IPS-18a (cell line): ENCODE measurements at regions not wholly inside any gene's neighbourhood (a gene's known extent, or its start where the extent isn't known, plus 50 kb on each side); places are given as distances from the start of the nearest gene placed in this dataset.

Source experiments
- H3K27ac ChIP-seq: one replicate; pipeline ENCODE4 v1.5.1; 2013; ENCODE audit warnings: low read length
- H3K27me3 ChIP-seq: one replicate; pipeline ENCODE4 v1.6.1; 2013; ENCODE audit warnings: mild to moderate bottlenecking, low read length; ENCODE audit not compliant: control insufficient read depth, insufficient read depth
- H3K36me3 ChIP-seq: one replicate; pipeline ENCODE4 v1.6.1; 2013; ENCODE audit warnings: low read depth, low read length; ENCODE audit not compliant: control insufficient read depth
- H3K4me1 ChIP-seq: one replicate; pipeline ENCODE4 v1.6.1; 2013; ENCODE audit warnings: low read depth, low read length; ENCODE audit not compliant: control insufficient read depth
- H3K4me3 ChIP-seq: one replicate; pipeline ENCODE4 v1.5.1; 2013; ENCODE audit warnings: low read length
- H3K9ac ChIP-seq: one replicate; pipeline ENCODE4 v1.6.1; 2013; ENCODE audit warnings: mild to moderate bottlenecking, low read length, moderate library complexity
- H3K9me3 ChIP-seq: one replicate; pipeline ENCODE4 v1.6.1; 2013; ENCODE audit warnings: low read depth, low read length; ENCODE audit not compliant: control insufficient read depth

GRCh38 chr22:49190816-49191505 is 636.7 kb downstream of the BRD1 start:
- H3K9ac ChIP-seq: no peak overlapping the region
- H3K4me3 ChIP-seq: no peak overlapping the region
- no peaks in the 10 kb centered on the region for H3K9me3 ChIP-seq
- H3K4me1 ChIP-seq: no peaks in the 10 kb centered on the region
- H3K27ac ChIP-seq: no peak overlapping the region
- no peaks in the 10 kb centered on the region for H3K36me3 ChIP-seq
- no peaks in the 10 kb centered on the region for H3K27me3 ChIP-seq

- H3K9ac ChIP-seq: no peak overlapping the region
- no peak overlapping the region for H3K4me3 ChIP-seq
- H3K36me3 ChIP-seq: no peaks in the 10 kb centered on the region
- H3K9me3 ChIP-seq: no peaks in the 10 kb centered on the region
- H3K4me1 ChIP-seq: no peaks in the 10 kb centered on the region
- no peaks in the 10 kb centered on the region for H3K27me3 ChIP-seq
- H3K27ac ChIP-seq: no peak overlapping the region
Observed at GRCh38 chr22:49189871-49190270, 637.8 kb downstream of the BRD1 start.

DNA sequence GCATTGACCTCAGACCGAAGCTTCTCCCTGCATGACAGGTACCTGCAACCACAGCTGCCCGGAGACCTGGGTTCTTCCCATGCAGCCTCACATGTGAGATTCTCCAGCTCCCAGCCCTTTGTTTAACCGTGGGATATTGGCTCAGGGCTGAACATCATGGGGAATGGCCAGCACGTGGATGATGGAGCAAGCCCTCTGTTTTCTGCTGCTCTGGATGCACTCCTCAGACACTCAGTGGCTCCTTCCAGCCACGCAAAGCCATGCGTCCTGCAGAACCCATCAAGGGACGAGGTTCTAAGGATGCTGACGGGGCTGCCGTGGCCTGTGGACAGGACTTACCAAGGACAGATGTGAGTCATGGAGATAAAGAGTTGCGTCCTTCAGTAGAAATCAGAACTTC is 639.1 kb downstream of the BRD1 start:
- Histone ChIP-seq H3K36me3 (no peaks in the 10 kb centered on the region), H3K4me1 (no peaks in the 10 kb centered on the region), H3K27me3 (no peaks in the 10 kb centered on the region), H3K9me3 (no peaks in the 10 kb centered on the region), H3K9ac (no peak overlapping the region), H3K27ac (no peak overlapping the region), H3K4me3 (no peak overlapping the region)

- Histone ChIP-seq H3K4me1 (no peaks in the 10 kb centered on the region), H3K27me3 (no peaks in the 10 kb centered on the region), H3K4me3 (no peak overlapping the region), H3K9ac (no peak overlapping the region), H3K36me3 (no peaks in the 10 kb centered on the region), H3K27ac (no peak overlapping the region), H3K9me3 (no peaks in the 10 kb centered on the region)
Observed at GRCh38 chr22:49188091-49188490, 639.6 kb downstream of the BRD1 start.

DNA sequence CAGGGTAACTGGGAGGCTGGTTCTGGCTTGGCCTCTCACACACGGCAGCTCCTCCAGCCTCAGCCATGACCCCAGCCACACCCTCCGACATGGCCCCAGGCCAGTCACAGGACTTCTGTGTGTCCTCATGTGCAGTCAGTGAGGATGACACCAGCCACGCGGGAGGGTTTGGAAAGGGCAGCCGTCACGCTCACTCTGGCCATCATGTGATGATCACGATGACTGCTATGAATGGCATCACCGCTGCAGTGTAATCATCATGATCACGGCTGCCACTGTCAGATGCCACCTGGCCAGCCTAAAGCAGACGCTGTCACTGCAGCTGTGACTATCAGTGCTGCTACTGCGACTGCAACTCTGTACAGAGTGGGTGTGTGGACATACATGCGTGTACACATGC is 640.9 kb downstream of the BRD1 start:
- no peak overlapping the region for H3K27ac ChIP-seq
- no peak overlapping the region for H3K9ac ChIP-seq
- H3K27me3 ChIP-seq: no peaks in the 10 kb centered on the region
- H3K4me1 ChIP-seq: no peaks in the 10 kb centered on the region
- no peak overlapping the region for H3K4me3 ChIP-seq
- no peaks in the 10 kb centered on the region for H3K36me3 ChIP-seq
- H3K9me3 ChIP-seq: no peaks in the 10 kb centered on the region

DNA sequence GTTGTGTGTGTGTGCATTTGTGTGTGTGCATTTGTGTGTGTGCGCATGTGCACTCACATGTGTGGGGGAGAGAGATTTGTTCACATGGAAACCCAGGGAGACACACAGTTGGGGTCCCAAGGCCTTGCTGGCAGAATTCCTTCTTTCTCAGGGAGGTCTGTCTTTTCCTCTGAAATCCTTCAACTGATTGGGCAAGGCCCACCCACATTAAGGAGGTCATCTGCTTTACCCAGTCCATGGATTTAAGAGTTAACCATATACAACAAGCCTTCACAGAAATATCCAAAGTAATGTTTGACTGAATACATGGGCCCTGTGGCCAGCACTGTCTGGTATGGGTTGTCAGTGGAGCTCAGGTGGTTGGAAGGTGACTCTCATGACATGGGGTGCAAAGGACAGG is 641.4 kb downstream of the BRD1 start:
- Histone ChIP-seq H3K27me3 (no peaks in the 10 kb centered on the region), H3K9ac (no peak overlapping the region), H3K27ac (no peak overlapping the region), H3K4me1 (no peaks in the 10 kb centered on the region), H3K36me3 (no peaks in the 10 kb centered on the region), H3K4me3 (no peak overlapping the region), H3K9me3 (no peaks in the 10 kb centered on the region)

DNA sequence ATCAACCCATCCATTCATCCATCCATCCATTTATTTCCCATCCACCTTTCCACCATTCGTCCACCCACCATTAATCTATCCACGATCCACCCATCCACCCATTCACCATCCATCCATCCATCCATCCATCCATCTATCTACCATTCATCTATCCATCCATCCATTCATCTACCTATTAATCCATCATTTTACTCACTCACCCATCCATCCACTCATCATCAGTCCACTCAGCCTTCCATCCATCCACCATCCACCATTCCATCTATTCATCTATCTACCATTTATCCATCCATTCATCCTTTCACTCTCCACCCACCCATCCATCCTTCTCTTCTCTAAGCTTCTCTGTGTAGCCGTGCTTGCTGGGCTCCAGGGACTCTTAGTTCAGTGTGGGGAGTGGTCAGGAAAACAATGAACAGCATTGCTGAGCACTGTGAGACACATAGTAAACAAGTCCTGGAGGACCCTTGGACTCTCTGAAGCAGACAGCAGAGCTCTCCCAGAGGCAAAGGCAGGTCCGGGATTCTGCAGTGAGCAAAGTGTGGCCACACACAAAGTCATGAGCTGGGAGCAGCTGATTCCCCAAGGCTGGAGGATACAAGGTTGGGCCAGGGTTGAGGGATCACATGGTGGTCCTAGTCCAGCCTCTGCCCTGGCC is 642.2 kb downstream of the BRD1 start:
- Histone ChIP-seq H3K36me3 (no peaks in the 10 kb centered on the region), H3K4me1 (no peaks in the 10 kb centered on the region), H3K9ac (no peak overlapping the region), H3K27me3 (no peaks in the 10 kb centered on the region), H3K27ac (no peak overlapping the region), H3K9me3 (no peaks in the 10 kb centered on the region), H3K4me3 (no peak overlapping the region)

GRCh38 chr22:49184736-49185135 is 642.9 kb downstream of the BRD1 start:
- Histone ChIP-seq H3K4me3 (no peak overlapping the region), H3K27ac (no peak overlapping the region), H3K9ac (no peak overlapping the region), H3K9me3 (no peaks in the 10 kb centered on the region), H3K36me3 (no peaks in the 10 kb centered on the region), H3K4me1 (no peaks in the 10 kb centered on the region), H3K27me3 (no peaks in the 10 kb centered on the region)

DNA sequence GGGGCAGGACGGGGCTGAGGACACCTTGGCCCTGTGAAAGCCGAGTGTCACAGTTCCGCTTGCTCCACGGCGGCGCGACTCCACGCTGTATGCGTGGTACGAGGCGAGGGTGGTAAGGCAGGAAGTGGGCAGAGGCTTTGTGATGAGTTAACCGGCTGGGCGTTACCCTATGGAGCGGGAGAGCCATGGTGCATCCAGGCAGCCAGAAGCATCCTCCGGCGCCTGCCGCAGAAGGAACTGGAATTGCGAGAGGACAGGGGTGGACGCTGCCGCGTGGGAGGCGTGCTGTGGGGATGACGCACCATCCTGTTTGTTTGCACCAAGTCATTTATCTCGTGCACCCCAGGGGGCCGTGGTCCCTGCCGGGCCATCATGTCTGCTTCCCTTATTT is 643.9 kb downstream of the BRD1 start:
- Histone ChIP-seq H3K9me3 (no peaks in the 10 kb centered on the region), H3K27me3 (no peaks in the 10 kb centered on the region), H3K9ac (no peak overlapping the region), H3K4me3 (no peak overlapping the region), H3K36me3 (no peaks in the 10 kb centered on the region), H3K27ac (no peak overlapping the region), H3K4me1 (no peaks in the 10 kb centered on the region)

DNA sequence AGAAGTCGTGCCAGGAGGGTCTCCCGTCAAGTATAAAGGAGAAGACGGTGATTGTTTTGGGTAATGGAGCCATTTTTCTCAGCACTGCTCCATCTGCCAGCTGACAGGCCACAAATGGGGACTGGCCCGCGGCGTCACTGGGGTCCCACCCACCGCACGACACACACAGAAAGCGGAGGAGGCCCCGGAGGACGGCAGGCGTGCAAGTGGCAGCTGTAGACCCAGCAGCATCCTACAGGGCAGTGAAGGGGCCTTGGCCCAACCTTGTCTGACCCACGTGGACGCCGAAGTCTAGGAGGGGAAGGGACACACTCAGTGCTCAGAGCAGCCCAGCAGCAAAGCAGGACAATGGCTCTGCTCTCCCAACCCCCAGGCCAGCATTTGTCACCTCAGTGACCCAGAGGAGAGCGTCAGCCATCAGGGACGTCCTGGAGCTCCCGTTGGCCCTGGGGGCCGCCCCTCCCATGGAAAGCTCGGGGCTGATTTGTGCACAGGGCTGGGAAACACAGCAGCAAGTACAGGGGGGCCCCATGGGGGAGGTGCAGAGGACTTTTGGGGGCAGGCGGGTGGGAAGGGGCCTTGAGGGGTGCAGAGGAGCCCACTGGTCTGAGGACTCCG is 644.4 kb downstream of the BRD1 start:
- H3K9ac ChIP-seq: no peak overlapping the region
- no peak overlapping the region for H3K4me3 ChIP-seq
- no peaks in the 10 kb centered on the region for H3K36me3 ChIP-seq
- H3K27me3 ChIP-seq: no peaks in the 10 kb centered on the region
- no peaks in the 10 kb centered on the region for H3K4me1 ChIP-seq
- no peak overlapping the region for H3K27ac ChIP-seq
- no peaks in the 10 kb centered on the region for H3K9me3 ChIP-seq

GRCh38 chr22:49182416-49182815 is 645.3 kb downstream of the BRD1 start:
- H3K9ac ChIP-seq: no peak overlapping the region
- no peaks in the 10 kb centered on the region for H3K36me3 ChIP-seq
- no peaks in the 10 kb centered on the region for H3K27me3 ChIP-seq
- H3K4me1 ChIP-seq: no peaks in the 10 kb centered on the region
- no peaks in the 10 kb centered on the region for H3K9me3 ChIP-seq
- H3K27ac ChIP-seq: no peak overlapping the region
- no peak overlapping the region for H3K4me3 ChIP-seq

DNA sequence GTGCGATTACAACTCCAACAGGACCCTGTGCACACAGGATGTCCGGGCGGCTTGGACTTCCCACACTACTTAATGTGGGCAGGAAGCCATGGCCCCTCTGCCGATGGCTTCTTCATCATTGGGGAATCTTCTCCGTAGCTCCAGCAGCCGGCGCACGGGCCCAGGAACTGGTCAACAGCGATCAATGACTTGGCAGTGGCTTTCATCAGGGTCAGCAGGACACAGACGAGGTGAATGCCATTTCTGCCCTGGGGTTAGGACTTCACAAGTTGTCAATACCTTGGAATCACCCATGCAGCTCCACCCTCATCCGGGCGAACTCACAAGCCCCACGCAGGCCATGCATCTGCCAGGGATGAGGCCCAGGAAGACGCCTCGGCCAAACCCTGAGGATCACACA is 645.7 kb downstream of the BRD1 start:
- Histone ChIP-seq H3K27ac (no peak overlapping the region), H3K4me3 (no peak overlapping the region), H3K36me3 (no peaks in the 10 kb centered on the region), H3K9me3 (no peaks in the 10 kb centered on the region), H3K4me1 (no peaks in the 10 kb centered on the region), H3K27me3 (no peaks in the 10 kb centered on the region), H3K9ac (no peak overlapping the region)
